KMS-11 (cell line): ENCODE measurements at regions not wholly inside any gene's neighbourhood (a gene's known extent, or its start where the extent isn't known, plus 50 kb on each side); places are given as distances from the start of the nearest gene placed in this dataset.

Experiments
- H2AFZ ChIP-seq: fragments of 200-600 bp; sonication (generic); 2 replicates; pipeline ENCODE4 v1.6.1; 2016; ENCODE audit warnings: antibody characterized with exemption, mixed run types, low read depth
- H3K27ac ChIP-seq: fragments of 200-600 bp; sonication (generic); 2 replicates; pipeline ENCODE4 v1.6.1; 2016; ENCODE audit warnings: mild to moderate bottlenecking, mixed run types
- H3K27me3 ChIP-seq: fragments of 200-600 bp; sonication (generic); 2 replicates; pipeline ENCODE4 v1.6.1; 2017; ENCODE audit warnings: mild to moderate bottlenecking, low read depth, mixed run types, moderate library complexity; ENCODE audit not compliant: insufficient read depth
- H3K36me3 ChIP-seq: fragments of 200-600 bp; sonication (generic); 2 replicates; pipeline ENCODE4 v1.6.1; 2017; ENCODE audit warnings: mild to moderate bottlenecking, mixed run types; ENCODE audit not compliant: insufficient read depth
- H3K4me1 ChIP-seq: fragments of 200-600 bp; sonication (generic); 2 replicates; pipeline ENCODE4 v1.6.1; 2016; ENCODE audit warnings: mild to moderate bottlenecking, low read depth, mixed run types; ENCODE audit not compliant: poor library complexity, severe bottlenecking
- H3K4me2 ChIP-seq: fragments of 200-600 bp; sonication (generic); 2 replicates; pipeline ENCODE4 v1.7.0; 2016; ENCODE audit warnings: mild to moderate bottlenecking, mixed run types
- H3K4me3 ChIP-seq: fragments of 200-600 bp; sonication (generic); IDR thresholded peaks from 2 replicates; pipeline ENCODE4 v1.6.1; 2017; ENCODE audit warnings: low read depth, low read length, mixed read lengths; ENCODE audit not compliant: insufficient read depth
- H3K79me2 ChIP-seq: fragments of 200-600 bp; sonication (generic); 2 replicates; pipeline ENCODE4 v1.6.1; 2016; ENCODE audit warnings: low read depth, mixed run types; ENCODE audit not compliant: insufficient read depth
- H3K9ac ChIP-seq: fragments of 200-600 bp; sonication (generic); 2 replicates; pipeline ENCODE4 v1.6.1; 2016; ENCODE audit warnings: mild to moderate bottlenecking, mixed run types
- H4K20me1 ChIP-seq: fragments of 200-600 bp; sonication (generic); 2 replicates; pipeline ENCODE4 v1.6.1; 2016; ENCODE audit warnings: mild to moderate bottlenecking, mixed run types; ENCODE audit not compliant: insufficient read depth
- CTCF ChIP-seq: fragments of 200-600 bp; sonication (generic); conservative IDR thresholded peaks from 2 replicates; pipeline ENCODE4 v1.6.1; 2017; ENCODE audit warnings: low read depth, mild to moderate bottlenecking, antibody characterized with exemption, low read length, moderate library complexity, mixed read lengths

GRCh38 chr3:182118066-182118465 is 406.3 kb downstream of the SOX2 start:
- Histone ChIP-seq H3K27me3 (no peaks in the 10 kb centered on the region), H3K79me2 (no peaks in the 10 kb centered on the region), H3K4me3 (no peak overlapping the region), H3K9ac (no peak overlapping the region), H3K4me2 (no peak overlapping the region), H3K4me1 (no peaks in the 10 kb centered on the region), H4K20me1 (no peaks in the 10 kb centered on the region), H3K36me3 (no peaks in the 10 kb centered on the region), H2AFZ (no peak overlapping the region), H3K27ac (no peak overlapping the region)
- TF ChIP-seq CTCF, result no peak

GRCh38 chr3:182121401-182121800 is 409.7 kb downstream of the SOX2 start:
- no peaks in the 10 kb centered on the region for H3K79me2 ChIP-seq
- no peak overlapping the region for H3K4me3 ChIP-seq
- no peak overlapping the region for H2AFZ ChIP-seq
- H3K27me3 ChIP-seq, result no peaks in the 10 kb centered on the region
- no peak overlapping the region for H3K27ac ChIP-seq
- H3K9ac ChIP-seq, result no peak overlapping the region
- no peak for TF ChIP-seq CTCF
- no peaks in the 10 kb centered on the region for H3K36me3 ChIP-seq
- H3K4me2 ChIP-seq, result no peak overlapping the region
- no peaks in the 10 kb centered on the region for H4K20me1 ChIP-seq
- H3K4me1 ChIP-seq, result no peaks in the 10 kb centered on the region

- Histone ChIP-seq H4K20me1 (no peaks in the 10 kb centered on the region), H3K27me3 (no peaks in the 10 kb centered on the region), H2AFZ (no peak overlapping the region), H3K4me2 (no peak overlapping the region), H3K4me1 (no peaks in the 10 kb centered on the region), H3K4me3 (no peak overlapping the region), H3K9ac (no peak overlapping the region), H3K79me2 (no peaks in the 10 kb centered on the region), H3K27ac (no peak overlapping the region), H3K36me3 (no peaks in the 10 kb centered on the region)
- no peak for TF ChIP-seq CTCF
Observed at GRCh38 chr3:182122779-182123178, 411.1 kb downstream of the SOX2 start.

GRCh38 chr3:182124187-182124586 is 412.5 kb downstream of the SOX2 start:
- H3K4me3 ChIP-seq, result no peak overlapping the region
- TF ChIP-seq CTCF, result no peak
- no peaks in the 10 kb centered on the region for H3K79me2 ChIP-seq
- no peaks in the 10 kb centered on the region for H3K4me1 ChIP-seq
- H2AFZ ChIP-seq, result no peak overlapping the region
- no peaks in the 10 kb centered on the region for H3K27me3 ChIP-seq
- no peak overlapping the region for H3K4me2 ChIP-seq
- no peaks in the 10 kb centered on the region for H4K20me1 ChIP-seq
- no peaks in the 10 kb centered on the region for H3K36me3 ChIP-seq
- H3K9ac ChIP-seq, result no peak overlapping the region
- no peak overlapping the region for H3K27ac ChIP-seq

GRCh38 chr3:182124716-182125115 is 413.0 kb downstream of the SOX2 start:
- Histone ChIP-seq H3K4me1 (no peaks in the 10 kb centered on the region), H3K4me3 (no peak overlapping the region), H3K4me2 (no peak overlapping the region), H4K20me1 (no peaks in the 10 kb centered on the region), H3K27ac (no peak overlapping the region), H3K9ac (no peak overlapping the region), H3K79me2 (no peaks in the 10 kb centered on the region), H2AFZ (no peak overlapping the region), H3K27me3 (no peaks in the 10 kb centered on the region), H3K36me3 (no peaks in the 10 kb centered on the region)
- no peak for TF ChIP-seq CTCF
